NCI-H510A treated with DMSO at 0.1 percent for 48 hours (cell line): ENCODE measurements at regions not wholly inside any gene's neighbourhood (a gene's known extent, or its start where the extent isn't known, plus 50 kb on each side); places are given as distances from the start of the nearest gene placed in this dataset.
"Not testable (repeated sequence)": the region's sequence is repeated elsewhere in the genome, so short reads cannot be mapped to it uniquely, and the experiment has no call there.

ENCODE experiments used
- DNase-seq: peaks from one replicate; lab custom pipeline; 2025; lab: John Stamatoyannopoulos, UW

- no peak for DNase-seq
Observed at GRCh38 chr3:184477940-184478339, 83.6 kb upstream of the EPHB3 start.

- no peak for DNase-seq
Observed at GRCh38 chr3:184479426-184480126, 82.0 kb upstream of the EPHB3 start.

- no peak for DNase-seq
Observed at GRCh38 chr3:184480831-184481230, 80.8 kb upstream of the EPHB3 start.

- peak; percentile 70 for DNase-seq
Observed at GRCh38 chr3:184481984-184482671, 79.5 kb upstream of the EPHB3 start.

- no peak for DNase-seq
Observed at GRCh38 chr3:184485241-184485640, 76.3 kb upstream of the EPHB3 start.

- no peak for DNase-seq
Observed at GRCh38 chr3:184485906-184486305, 75.7 kb upstream of the EPHB3 start.

- DNase-seq: no peak
Observed at GRCh38 chr3:184486614-184487013, 75.0 kb upstream of the EPHB3 start.

GRCh38 chr3:184488577-184488976 is 73.0 kb upstream of the EPHB3 start:
- DNase-seq: no peak

- no peak for DNase-seq
Observed at GRCh38 chr3:184489268-184489841, 72.2 kb upstream of the EPHB3 start.

- no peak for DNase-seq
Observed at GRCh38 chr3:184491011-184491576, 70.5 kb upstream of the EPHB3 start.

- no peak for DNase-seq
Observed at GRCh38 chr3:184491867-184492615, 69.5 kb upstream of the EPHB3 start.

GRCh38 chr3:184496933-184497332 is 64.7 kb upstream of the EPHB3 start:
- DNase-seq: no peak

GRCh38 chr3:184497804-184498203 is 63.8 kb upstream of the EPHB3 start:
- no peak for DNase-seq

- DNase-seq: no peak
Observed at GRCh38 chr3:184498986-184499606, 62.5 kb upstream of the EPHB3 start.

GRCh38 chr3:184500344-184500923 is 61.2 kb upstream of the EPHB3 start:
- no peak for DNase-seq

GRCh38 chr3:184502123-184502667 is 59.4 kb upstream of the EPHB3 start:
- no peak for DNase-seq

- not testable (repeated sequence) for DNase-seq
Observed at GRCh38 chr3:184502841-184503240, 58.7 kb upstream of the EPHB3 start.

GRCh38 chr3:184503647-184504046 is 57.9 kb upstream of the EPHB3 start:
- no peak for DNase-seq

- peak; percentile 28 for DNase-seq
Observed at GRCh38 chr3:184505076-184505878, 56.3 kb upstream of the EPHB3 start.

GRCh38 chr3:184506561-184506991 is 55.0 kb upstream of the EPHB3 start:
- no peak for DNase-seq
